H9 (cell line): ENCODE measurements at regions not wholly inside any gene's neighbourhood (a gene's known extent, or its start where the extent isn't known, plus 50 kb on each side); places are given as distances from the start of the nearest gene placed in this dataset.

Source experiments
- DNase-seq: peaks from one replicate; pipeline ENCODE4 v3.0.0-alpha.2; 2017
- H2AFZ ChIP-seq: one replicate; pipeline ENCODE4 v1.6.1; 2013; ENCODE audit warnings: mild to moderate bottlenecking, low read length, control low read depth, moderate library complexity
- H2AK5ac ChIP-seq: 2 replicates; pipeline ENCODE4 v1.6.1; 2013; ENCODE audit warnings: low read length, control low read depth, mixed read lengths; ENCODE audit not compliant: insufficient read length
- H2BK120ac ChIP-seq: one replicate; pipeline ENCODE4 v1.6.1; 2013; ENCODE audit warnings: low read depth, mild to moderate bottlenecking, low read length, control low read depth, inconsistent platforms; ENCODE audit not compliant: poor library complexity, severe bottlenecking
- H2BK12ac ChIP-seq: 2 replicates; pipeline ENCODE4 v1.6.1; 2013; ENCODE audit warnings: low read length, control low read depth, mixed read lengths, low read depth; ENCODE audit not compliant: insufficient read length
- H2BK15ac ChIP-seq: 2 replicates; pipeline ENCODE4 v1.6.1; 2013; ENCODE audit warnings: low read depth, low read length, control low read depth
- H2BK20ac ChIP-seq: one replicate; pipeline ENCODE4 v1.6.1; 2013; ENCODE audit warnings: low read depth, mild to moderate bottlenecking, low read length, control low read depth, inconsistent platforms; ENCODE audit not compliant: poor library complexity, severe bottlenecking
- H2BK5ac ChIP-seq: 2 replicates; pipeline ENCODE4 v1.6.1; 2013; ENCODE audit warnings: low read length, control low read depth, mixed read lengths; ENCODE audit not compliant: insufficient read length
- H3K14ac ChIP-seq: 2 replicates; pipeline ENCODE4 v1.6.1; 2013; ENCODE audit warnings: low read length, control low read depth; ENCODE audit not compliant: insufficient read depth
- H3K18ac ChIP-seq: 2 replicates; pipeline ENCODE4 v1.6.1; 2013; ENCODE audit warnings: low read depth, mild to moderate bottlenecking, mixed read lengths, low read length, control low read depth; ENCODE audit not compliant: insufficient read length
- H3K23ac ChIP-seq: 2 replicates; pipeline ENCODE4 v1.6.1; 2013; ENCODE audit warnings: low read length, control low read depth, mixed read lengths, low read depth; ENCODE audit not compliant: insufficient read length
- H3K23me2 ChIP-seq: 2 replicates; pipeline ENCODE4 v1.6.1; 2013; ENCODE audit warnings: low read depth, mild to moderate bottlenecking, mixed read lengths, low read length, control low read depth; ENCODE audit not compliant: insufficient read length, poor library complexity, severe bottlenecking
- H3K27ac ChIP-seq: 2 replicates; pipeline ENCODE4 v1.5.1; 2013; ENCODE audit warnings: low read length, control low read depth, mixed read lengths, low read depth; ENCODE audit not compliant: insufficient read length
- H3K27me3 ChIP-seq: 2 replicates; pipeline ENCODE4 v1.6.1; 2013; ENCODE audit warnings: low read length, control low read depth, inconsistent platforms; ENCODE audit not compliant: insufficient read depth
- H3K4ac ChIP-seq: 2 replicates; pipeline ENCODE4 v1.6.1; 2013; ENCODE audit warnings: low read depth, mild to moderate bottlenecking, control low read depth, inconsistent platforms, low read length, moderate library complexity
- H3K4me1 ChIP-seq: 2 replicates; pipeline ENCODE4 v1.6.1; 2013; ENCODE audit warnings: low read length, control low read depth, inconsistent platforms; ENCODE audit not compliant: insufficient read depth
- H3K4me2 ChIP-seq: 2 replicates; pipeline ENCODE4 v1.6.1; 2013; ENCODE audit warnings: low read length, control low read depth, mixed read lengths; ENCODE audit not compliant: insufficient read length, insufficient read depth
- H3K56ac ChIP-seq: 2 replicates; pipeline ENCODE4 v1.6.1; 2013; ENCODE audit warnings: low read depth, mild to moderate bottlenecking, mixed read lengths, low read length, control low read depth; ENCODE audit not compliant: insufficient read length
- H3K79me1 ChIP-seq: 2 replicates; pipeline ENCODE4 v1.6.1; 2013; ENCODE audit warnings: low read depth, mild to moderate bottlenecking, moderate library complexity, low read length, control low read depth, inconsistent platforms; ENCODE audit not compliant: insufficient read depth, poor library complexity, severe bottlenecking
- H3K79me2 ChIP-seq: 2 replicates; pipeline ENCODE4 v1.6.1; 2013; ENCODE audit warnings: low read length, control low read depth, inconsistent platforms; ENCODE audit not compliant: insufficient read depth
- H3K9ac ChIP-seq: 2 replicates; pipeline ENCODE4 v1.6.1; 2013; ENCODE audit warnings: low read length, control low read depth, mixed read lengths; ENCODE audit not compliant: insufficient read length; ENCODE audit errors: extremely low read depth
- H3K9me3 ChIP-seq: one replicate; pipeline ENCODE4 v1.6.1; 2013; ENCODE audit warnings: low read depth, low read length, inconsistent platforms; ENCODE audit not compliant: control insufficient read depth
- H3T11ph ChIP-seq: one replicate; pipeline ENCODE4 v1.6.1; 2013; ENCODE audit warnings: mild to moderate bottlenecking, low read length, control low read depth, inconsistent platforms
- H4K20me1 ChIP-seq: one replicate; pipeline ENCODE4 v1.6.1; 2013; ENCODE audit not compliant: control insufficient read depth, insufficient read length, insufficient read depth
- H4K5ac ChIP-seq: 2 replicates; pipeline ENCODE4 v1.6.1; 2013; ENCODE audit warnings: low read depth, mild to moderate bottlenecking, mixed read lengths, low read length, control low read depth; ENCODE audit not compliant: insufficient read length
- H4K8ac ChIP-seq: replicated peaks from 2 replicates; pipeline ENCODE4 v1.6.1; 2013; ENCODE audit warnings: low read length, control low read depth, mixed read lengths, low read depth; ENCODE audit not compliant: insufficient read length
- H4K91ac ChIP-seq: 2 replicates; pipeline ENCODE4 v1.6.1; 2013; ENCODE audit warnings: low read depth, mild to moderate bottlenecking, moderate library complexity, mixed read lengths, low read length, control low read depth; ENCODE audit not compliant: insufficient read length
- H3K27ac Mint-ChIP-seq, 3 experiments: 2 replicates in 2 of 3; 3 replicates in 1 of 3; pipeline ENCODE4 v1.8.0; 2020 to 2021; ENCODE audit warnings: mixed read lengths in 3 of 3, mild to moderate bottlenecking in 1 of 3, moderate library complexity in 1 of 3
- H3K27me3 Mint-ChIP-seq: 2 replicates; pipeline ENCODE4 v1.8.0; 2021; ENCODE audit warnings: low read depth, mild to moderate bottlenecking, moderate library complexity, mixed read lengths
- H3K36me3 Mint-ChIP-seq, 3 experiments: 2 replicates in 2 of 3; 3 replicates in 1 of 3; pipeline ENCODE4 v1.8.0; 2020 to 2021; ENCODE audit warnings: low read depth in 3 of 3, mixed read lengths in 3 of 3; ENCODE audit not compliant: insufficient read depth in 1 of 3
- H3K4me1 Mint-ChIP-seq, 2 experiments: 2 replicates each; pipeline ENCODE4 v1.8.0; 2020; ENCODE audit warnings: mixed read lengths in 2 of 2
- H3K4me3 Mint-ChIP-seq, 2 experiments: 2 replicates in 1 of 2; 3 replicates in 1 of 2; pipeline ENCODE4 v1.8.0; 2020 to 2021; ENCODE audit warnings: mild to moderate bottlenecking in 2 of 2, mixed read lengths in 2 of 2, moderate library complexity in 1 of 2
- H3K9me3 Mint-ChIP-seq, 2 experiments: 2 replicates in 1 of 2; 3 replicates in 1 of 2; pipeline ENCODE4 v1.8.0; 2020; ENCODE audit warnings: mild to moderate bottlenecking in 2 of 2, mixed read lengths in 2 of 2, moderate library complexity in 1 of 2
- CTCF ChIP-seq: fragments of 200-600 bp; sonication (generic); conservative IDR thresholded peaks from 3 replicates; pipeline ENCODE4 v1.8.0; 2021; ENCODE audit warnings: antibody characterized with exemption, mild to moderate bottlenecking
- WGBS: extraction: QIAGEN DNeasy Blood & Tissue Kit; methylation state at CpG from one replicate; pipeline ENCODE4 v1.1.7; 2013; ENCODE audit warnings: missing lambda C conversion rate, low lambda C conversion rate, mixed read lengths; ENCODE audit not compliant: insufficient read length; ENCODE audit errors: extremely low coverage; 5-methylcytosine and 5-hydroxymethylcytosine counted together

GRCh38 chr10:83682414-83682813, 456.9 kb upstream of the GHITM start:
- Histone ChIP-seq H2AFZ (no peak overlapping the region), H2AK5ac (no peak overlapping the region), H3K4me1 (no peaks in the 10 kb centered on the region), H2BK12ac (no peak overlapping the region), H3T11ph (no peak overlapping the region), H3K14ac (no peak overlapping the region), H3K4ac (no peak overlapping the region), H4K91ac (no peak overlapping the region), H3K27ac (no peak overlapping the region), H2BK20ac (no peak overlapping the region), H3K18ac (no peak overlapping the region), H2BK120ac (no peak overlapping the region), H3K56ac (no peak overlapping the region), H3K23ac (no peak overlapping the region), H3K23me2 (no peaks in the 10 kb centered on the region), H4K20me1 (no peaks in the 10 kb centered on the region), H3K79me1 (no peaks in the 10 kb centered on the region), H4K8ac (no peak overlapping the region), H2BK15ac (no peak overlapping the region), H2BK5ac (no peak overlapping the region), H3K79me2 (no peaks in the 10 kb centered on the region), H3K27me3 (no peaks in the 10 kb centered on the region), H3K9ac (no peak overlapping the region), H3K4me2 (no peak overlapping the region), H4K5ac (no peak overlapping the region), H3K9me3 (no peaks in the 10 kb centered on the region)
- DNase-seq: no peak
- no CpG with 5 or more reads among the region's 2 CpGs for WGBS
- H3K4me3 Mint-ChIP-seq: no peak overlapping the region
- peaks cover 5% of the 10 kb centered on the region in 2 experiments for H3K4me1 Mint-ChIP-seq
- no peaks in the 10 kb centered on the region for H3K9me3 Mint-ChIP-seq
- H3K36me3 Mint-ChIP-seq: no peaks in the 10 kb centered on the region
- H3K27me3 Mint-ChIP-seq: no peaks in the 10 kb centered on the region; the same call in 1 of the 2 replicates
- H3K27ac Mint-ChIP-seq: no peak overlapping the region
- no peak for TF ChIP-seq CTCF
